ENCODE measurements at regions not wholly inside any gene's neighbourhood (a gene's known extent, or its start where the extent isn't known, plus 50 kb on each side); places are given as distances from the start of the nearest gene placed in this dataset. TPM values are rescaled to one million over a fixed set of nuclear protein-coding genes. Genes with fewer than 3 reads are reported as not detected.

Small RNA genes in the stretch of these regions (microRNA-seq; reads per million reads assigned to microRNA genes)
- gene MIR6078 (ENCODE audit: borderline microRNAs expressed, borderline replicate concordance) = not detected

Data from activated naive CD4-positive, alpha-beta T cell treated with anti-CD3 and anti-CD28 coated beads for 36 hours (primary cell).